ENCODE measurements at regions not wholly inside any gene's neighbourhood (a gene's known extent, or its start where the extent isn't known, plus 50 kb on each side); places are given as distances from the start of the nearest gene placed in this dataset.

- H2BK5ac ChIP-seq (ENCODE audit: low read depth, low read length), result no peak overlapping the region
- H2BK20ac ChIP-seq (ENCODE audit: low read length), result no peak overlapping the region
- H3K23me2 ChIP-seq (ENCODE audit: low read depth, low read length), result no peaks in the 10 kb centered on the region
- DNase-seq (ENCODE audit: low read depth in 1 of 2, low spot score in 2 of 2), result no peak
- no peak overlapping the region for H2AK5ac ChIP-seq (ENCODE audit: low read depth, low read length)
- POLR2A ChIA-PET (ENCODE audit: partially characterized antibody), result no interaction called here
- H3K27ac ChIP-seq (ENCODE audit: low read depth, low read length), result no peak overlapping the region
- no peak overlapping the region for H3K56ac ChIP-seq (replicated peaks; ENCODE audit: insufficient read length, low read depth, low read length)
- 92% methylated on average over 8 of the region's 8 CpGs; no CpG with 5 or more reads in 1 of the 2 experiments for WGBS, 2 experiments (ENCODE audit: extremely low coverage in 1 of 2, insufficient coverage in 1 of 2, insufficient read length in 1 of 2, insufficient replicate concordance in 2 of 2, low coverage in 1 of 2, low lambda C conversion rate in 2 of 2, missing lambda C conversion rate in 1 of 2)
- no peak for FAIRE-seq
- H2BK120ac ChIP-seq (replicated peaks; ENCODE audit: low read depth, low read length), result no peak overlapping the region
- CTCF ChIA-PET (ENCODE audit: partially characterized antibody), result no interaction called here
- H3K36me3 ChIP-seq (ENCODE audit: control insufficient read depth in 2 of 4, insufficient read depth in 4 of 4, low read length in 3 of 4), result no peaks in the 10 kb centered on the region
- H3K79me1 ChIP-seq (ENCODE audit: low read depth, low read length), result no peaks in the 10 kb centered on the region
- no peak overlapping the region for H2BK12ac ChIP-seq (ENCODE audit: low read depth, low read length)
- H3K27me3 ChIP-seq (replicated peaks in 1 of 4; ENCODE audit: control insufficient read depth in 3 of 4, extremely low read depth in 1 of 4, insufficient read depth in 3 of 4, low read length in 3 of 4), result no peaks in the 10 kb centered on the region
- H3K79me2 ChIP-seq (ENCODE audit: control insufficient read depth in 1 of 2, insufficient read depth in 2 of 2, low read length in 2 of 2), result no peaks in the 10 kb centered on the region
- H4K5ac ChIP-seq (ENCODE audit: insufficient read length, low read depth, low read length), result no peak overlapping the region
- no peak overlapping the region for H2AFZ ChIP-seq (ENCODE audit: low read length)
- H3K9ac ChIP-seq (replicated peaks in 1 of 4; ENCODE audit: extremely low read depth in 1 of 4, low read depth in 3 of 4, low read length in 3 of 4), result no peak overlapping the region
- H4K8ac ChIP-seq (ENCODE audit: extremely low read depth, insufficient read depth, low read length), result no peak overlapping the region
- H3K14ac ChIP-seq (ENCODE audit: insufficient read length), result no peak overlapping the region
- H3K18ac ChIP-seq (ENCODE audit: extremely low read depth, low read length), result no peak overlapping the region
- TF ChIP-seq GABPA (IDR thresholded peaks at IDR 0.05; ENCODE audit: borderline replicate concordance, insufficient read depth, low read length) (no peak), POU5F1 (IDR thresholded peaks at IDR 0.05; ENCODE audit: low read depth, low read length) (no peak), TEAD4 (IDR thresholded peaks at IDR 0.05; ENCODE audit: low read depth, low read length) (no peak), BCL11A (IDR thresholded peaks at IDR 0.05; ENCODE audit: low read depth in 2 of 2, low read length in 2 of 2) (no peak), JUND (IDR thresholded peaks at IDR 0.05; ENCODE audit: low read length) (no peak), FOSL1 (IDR thresholded peaks at IDR 0.05; ENCODE audit: insufficient read depth, low read depth, low read length) (no peak)
- no peak overlapping the region for H3K4me2 ChIP-seq (ENCODE audit: insufficient read depth in 1 of 2, low read depth in 2 of 2, low read length in 2 of 2)
- H4K20me1 ChIP-seq (replicated peaks in 1 of 2; ENCODE audit: control insufficient read depth in 1 of 2, insufficient read depth in 2 of 2, low read length in 2 of 2), result no peaks in the 10 kb centered on the region
- no peak overlapping the region for H3K23ac ChIP-seq (ENCODE audit: insufficient read length)
- no peak overlapping the region for H3K4me3 ChIP-seq (ENCODE audit: extremely low read depth in 1 of 4, insufficient read depth in 2 of 4, low read depth in 3 of 4, low read length in 4 of 4)
- no peak overlapping the region for H4K91ac ChIP-seq (replicated peaks; ENCODE audit: insufficient read length, low read length)
- 0 out of 7 replicates have a peak, but pooled peaks cover 0 to 2% (median 0%) of the 10 kb centered on the region in 4 experiments for H3K4me1 ChIP-seq (replicated peaks in 1 of 4; ENCODE audit: control insufficient read depth in 3 of 4, insufficient read depth in 4 of 4, low read length in 3 of 4)
- no peak overlapping the region for H2BK15ac ChIP-seq (ENCODE audit: low read length)
- H3K4ac ChIP-seq (replicated peaks; ENCODE audit: insufficient read length, low read depth, low read length), result no peak overlapping the region
- no peaks in the 10 kb centered on the region for H3K9me3 ChIP-seq (ENCODE audit: insufficient read depth in 2 of 2, low read depth in 1 of 2, low read length in 1 of 2)
Measured at GRCh38 chr5:82991678-82992323, 85.4 kb downstream of the TMEM167A start.

All from H1 (cell line).